GM23338 (cell line): ENCODE measurements at regions not wholly inside any gene's neighbourhood (a gene's known extent, or its start where the extent isn't known, plus 50 kb on each side); places are given as distances from the start of the nearest gene placed in this dataset.

ENCODE experiments used
- ATAC-seq: fragments of 200-7000 bp; cut with Tn5 transposase; 3 replicates; pipeline ENCODE4 v1.9.1; 2020
- DNase-seq: peaks from one replicate; pipeline ENCODE4 v3.0.0-alpha.2; 2015; ENCODE audit warnings: low spot score
- H2AFZ ChIP-seq: fragments of 200-600 bp; sonication (generic); 2 replicates; pipeline ENCODE4 v1.8.0; 2016; ENCODE audit warnings: antibody characterized with exemption, mild to moderate bottlenecking, moderate library complexity
- H3F3A ChIP-seq: fragments of 200-600 bp; sonication (generic); replicated peaks from 2 replicates; pipeline ENCODE4 v1.8.0; 2017; ENCODE audit warnings: antibody characterized with exemption, mixed run types, low read depth
- H3K27ac ChIP-seq: fragments of 200-600 bp; sonication (generic); 2 replicates; pipeline ENCODE4 v1.6.1; 2016; ENCODE audit warnings: low read depth
- H3K27me3 ChIP-seq: fragments of 200-600 bp; sonication (generic); 2 replicates; pipeline ENCODE4 v1.8.0; 2016; ENCODE audit warnings: mild to moderate bottlenecking, mixed run types, moderate library complexity; ENCODE audit not compliant: insufficient read depth
- H3K36me3 ChIP-seq: fragments of 200-600 bp; sonication (generic); 2 replicates; pipeline ENCODE4 v1.8.0; 2016; ENCODE audit warnings: mild to moderate bottlenecking; ENCODE audit not compliant: insufficient read depth
- H3K4me1 ChIP-seq: fragments of 200-600 bp; sonication (generic); 2 replicates; pipeline ENCODE4 v1.8.0; 2016; ENCODE audit warnings: mild to moderate bottlenecking, moderate library complexity; ENCODE audit not compliant: insufficient read depth
- H3K4me2 ChIP-seq: fragments of 200-600 bp; sonication (generic); 2 replicates; pipeline ENCODE4 v1.7.1; 2017; ENCODE audit warnings: mixed run types
- H3K4me3 ChIP-seq: fragments of 200-600 bp; sonication (generic); 2 replicates; pipeline ENCODE4 v1.6.1; 2016; ENCODE audit warnings: mixed run types
- H3K79me2 ChIP-seq: fragments of 200-600 bp; sonication (generic); replicated peaks from 2 replicates; pipeline ENCODE4 v1.8.0; 2017; ENCODE audit warnings: mild to moderate bottlenecking; ENCODE audit not compliant: insufficient read depth
- H3K9me2 ChIP-seq: fragments of 200-600 bp; sonication (generic); 2 replicates; pipeline ENCODE4 v1.8.0; 2017; ENCODE audit not compliant: insufficient read depth
- H4K20me1 ChIP-seq: fragments of 200-600 bp; sonication (generic); replicated peaks from 2 replicates; pipeline ENCODE4 v1.8.0; 2017; ENCODE audit warnings: mild to moderate bottlenecking; ENCODE audit not compliant: insufficient read depth
- H3K27ac Mint-ChIP-seq: 2 replicates; pipeline ENCODE4 v1.8.0; 2020; ENCODE audit warnings: inconsistent platforms, mild to moderate bottlenecking, moderate library complexity, mixed read lengths
- H3K27me3 Mint-ChIP-seq: 3 replicates; pipeline ENCODE4 v1.8.0; 2022; ENCODE audit warnings: low read depth, mild to moderate bottlenecking, moderate library complexity, mixed read lengths, inconsistent platforms; ENCODE audit not compliant: insufficient read depth, poor library complexity
- H3K36me3 Mint-ChIP-seq: 3 replicates; pipeline ENCODE4 v1.8.0; 2021; ENCODE audit warnings: low read depth, mild to moderate bottlenecking, inconsistent platforms, moderate library complexity, mixed read lengths
- H3K4me1 Mint-ChIP-seq: 3 replicates; pipeline ENCODE4 v1.8.0; 2020; ENCODE audit warnings: mild to moderate bottlenecking, inconsistent platforms, mixed read lengths
- H3K4me3 Mint-ChIP-seq: 3 replicates; pipeline ENCODE4 v1.8.0; 2021; ENCODE audit warnings: moderate library complexity, mild to moderate bottlenecking, inconsistent platforms, mixed read lengths
- H3K9me3 Mint-ChIP-seq: 3 replicates; pipeline ENCODE4 v1.8.0; 2020; ENCODE audit warnings: moderate library complexity, mild to moderate bottlenecking, inconsistent platforms, mixed read lengths
- CREB1 ChIP-seq: fragments of 250-450 bp; sonication (Bioruptor Pico); IDR thresholded peaks from 2 replicates; pipeline ENCODE4 v1.5.0; 2020; ENCODE audit warnings: low read depth, mild to moderate bottlenecking, moderate library complexity
- EZH2 ChIP-seq: fragments of 200-600 bp; sonication (generic); IDR thresholded peaks from one replicate; pipeline ENCODE4 v1.8.0; 2017; ENCODE audit warnings: antibody characterized with exemption, mild to moderate bottlenecking, low read depth; ENCODE audit not compliant: unreplicated experiment
- EZH2phosphoT487 ChIP-seq: fragments of 200-600 bp; sonication (generic); IDR thresholded peaks from one replicate; pipeline ENCODE4 v1.8.1; 2018; ENCODE audit warnings: antibody characterized with exemption; ENCODE audit not compliant: unreplicated experiment
- JUNB ChIP-seq: IDR thresholded peaks from one replicate; pipeline ENCODE4 v1.6.1; 2016; ENCODE audit warnings: antibody characterized with exemption; ENCODE audit not compliant: unreplicated experiment
- NANOG ChIP-seq: IDR thresholded peaks from 2 replicates; pipeline ENCODE4 v1.6.1; 2016; ENCODE audit warnings: antibody characterized with exemption, borderline replicate concordance
- POLR2AphosphoS5 ChIP-seq: IDR thresholded peaks from 2 replicates; pipeline ENCODE4 v1.6.1; 2016; ENCODE audit warnings: antibody characterized with exemption, low read depth
- STAT1 ChIP-seq: IDR thresholded peaks from one replicate; pipeline ENCODE4 v1.6.1; 2016; ENCODE audit warnings: antibody characterized with exemption; ENCODE audit not compliant: unreplicated experiment
- ZNF114 ChIP-seq: fragments of 250-450 bp; sonication (Bioruptor Pico); IDR thresholded peaks from 2 replicates; pipeline ENCODE4 v1.5.0; 2020; ENCODE audit warnings: mild to moderate bottlenecking, moderate library complexity
- ZNF331 ChIP-seq: fragments of 250-450 bp; sonication (Bioruptor Pico); IDR thresholded peaks from 2 replicates; pipeline ENCODE4 v1.5.0; 2020; ENCODE audit warnings: low read depth, mild to moderate bottlenecking, moderate library complexity
- TF ChIP-seq, protein P1 (sequence below): IDR thresholded peaks from one replicate; pipeline ENCODE4 v1.6.1; 2018; ENCODE audit warnings: antibody characterized with exemption; ENCODE audit not compliant: unreplicated experiment
- TF ChIP-seq, protein P2 (sequence below), 2 experiments: fragments of 200-600 bp in 1 of 2; sonication (generic) in 1 of 2; conservative IDR thresholded peaks; 2 replicates each; pipeline versions ENCODE4 v1.5.1 to v1.6.1; 2016 to 2017; ENCODE audit warnings: antibody characterized with exemption in 2 of 2, low read depth in 2 of 2, mild to moderate bottlenecking in 2 of 2, moderate library complexity in 1 of 2
- TF ChIP-seq, protein P3 (sequence below): IDR thresholded peaks from 2 replicates; pipeline ENCODE4 v1.6.1; 2016; ENCODE audit warnings: antibody characterized with exemption

DNA sequence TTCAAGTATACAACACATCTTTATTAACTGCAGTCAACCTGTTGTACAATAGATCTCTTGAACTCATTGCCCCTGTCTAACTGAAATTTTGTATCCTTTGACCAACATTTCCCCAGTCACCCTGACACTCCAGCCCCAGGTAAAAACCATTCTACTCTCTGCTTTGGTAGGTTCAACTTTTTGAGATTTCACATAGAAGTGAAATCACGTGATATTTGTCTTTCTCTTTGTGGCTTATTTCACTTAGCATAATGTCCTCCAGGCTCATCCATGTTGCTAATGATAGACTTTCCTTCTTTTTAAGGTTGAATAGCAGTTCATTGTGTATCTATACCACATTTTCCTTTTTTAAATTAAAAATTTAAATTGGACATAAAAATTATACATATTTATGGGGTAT, 126.5 kb upstream of the MAN2A1 start (continued):
- TF ChIP-seq, protein P1, sequence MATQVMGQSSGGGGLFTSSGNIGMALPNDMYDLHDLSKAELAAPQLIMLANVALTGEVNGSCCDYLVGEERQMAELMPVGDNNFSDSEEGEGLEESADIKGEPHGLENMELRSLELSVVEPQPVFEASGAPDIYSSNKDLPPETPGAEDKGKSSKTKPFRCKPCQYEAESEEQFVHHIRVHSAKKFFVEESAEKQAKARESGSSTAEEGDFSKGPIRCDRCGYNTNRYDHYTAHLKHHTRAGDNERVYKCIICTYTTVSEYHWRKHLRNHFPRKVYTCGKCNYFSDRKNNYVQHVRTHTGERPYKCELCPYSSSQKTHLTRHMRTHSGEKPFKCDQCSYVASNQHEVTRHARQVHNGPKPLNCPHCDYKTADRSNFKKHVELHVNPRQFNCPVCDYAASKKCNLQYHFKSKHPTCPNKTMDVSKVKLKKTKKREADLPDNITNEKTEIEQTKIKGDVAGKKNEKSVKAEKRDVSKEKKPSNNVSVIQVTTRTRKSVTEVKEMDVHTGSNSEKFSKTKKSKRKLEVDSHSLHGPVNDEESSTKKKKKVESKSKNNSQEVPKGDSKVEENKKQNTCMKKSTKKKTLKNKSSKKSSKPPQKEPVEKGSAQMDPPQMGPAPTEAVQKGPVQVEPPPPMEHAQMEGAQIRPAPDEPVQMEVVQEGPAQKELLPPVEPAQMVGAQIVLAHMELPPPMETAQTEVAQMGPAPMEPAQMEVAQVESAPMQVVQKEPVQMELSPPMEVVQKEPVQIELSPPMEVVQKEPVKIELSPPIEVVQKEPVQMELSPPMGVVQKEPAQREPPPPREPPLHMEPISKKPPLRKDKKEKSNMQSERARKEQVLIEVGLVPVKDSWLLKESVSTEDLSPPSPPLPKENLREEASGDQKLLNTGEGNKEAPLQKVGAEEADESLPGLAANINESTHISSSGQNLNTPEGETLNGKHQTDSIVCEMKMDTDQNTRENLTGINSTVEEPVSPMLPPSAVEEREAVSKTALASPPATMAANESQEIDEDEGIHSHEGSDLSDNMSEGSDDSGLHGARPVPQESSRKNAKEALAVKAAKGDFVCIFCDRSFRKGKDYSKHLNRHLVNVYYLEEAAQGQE = no peak
- TF ChIP-seq, protein P2, sequence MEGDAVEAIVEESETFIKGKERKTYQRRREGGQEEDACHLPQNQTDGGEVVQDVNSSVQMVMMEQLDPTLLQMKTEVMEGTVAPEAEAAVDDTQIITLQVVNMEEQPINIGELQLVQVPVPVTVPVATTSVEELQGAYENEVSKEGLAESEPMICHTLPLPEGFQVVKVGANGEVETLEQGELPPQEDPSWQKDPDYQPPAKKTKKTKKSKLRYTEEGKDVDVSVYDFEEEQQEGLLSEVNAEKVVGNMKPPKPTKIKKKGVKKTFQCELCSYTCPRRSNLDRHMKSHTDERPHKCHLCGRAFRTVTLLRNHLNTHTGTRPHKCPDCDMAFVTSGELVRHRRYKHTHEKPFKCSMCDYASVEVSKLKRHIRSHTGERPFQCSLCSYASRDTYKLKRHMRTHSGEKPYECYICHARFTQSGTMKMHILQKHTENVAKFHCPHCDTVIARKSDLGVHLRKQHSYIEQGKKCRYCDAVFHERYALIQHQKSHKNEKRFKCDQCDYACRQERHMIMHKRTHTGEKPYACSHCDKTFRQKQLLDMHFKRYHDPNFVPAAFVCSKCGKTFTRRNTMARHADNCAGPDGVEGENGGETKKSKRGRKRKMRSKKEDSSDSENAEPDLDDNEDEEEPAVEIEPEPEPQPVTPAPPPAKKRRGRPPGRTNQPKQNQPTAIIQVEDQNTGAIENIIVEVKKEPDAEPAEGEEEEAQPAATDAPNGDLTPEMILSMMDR (conservative IDR thresholded peaks at IDR 0.05; ENCODE audit: low read depth in 2 of 2) = no peak
- TF ChIP-seq JUNB (no peak), POLR2AphosphoS5 (no peak), NANOG (no peak), ZNF114 (CRISPR knock-in tag) (no peak), STAT1 (no peak), EZH2phosphoT487 (no peak)

DNA sequence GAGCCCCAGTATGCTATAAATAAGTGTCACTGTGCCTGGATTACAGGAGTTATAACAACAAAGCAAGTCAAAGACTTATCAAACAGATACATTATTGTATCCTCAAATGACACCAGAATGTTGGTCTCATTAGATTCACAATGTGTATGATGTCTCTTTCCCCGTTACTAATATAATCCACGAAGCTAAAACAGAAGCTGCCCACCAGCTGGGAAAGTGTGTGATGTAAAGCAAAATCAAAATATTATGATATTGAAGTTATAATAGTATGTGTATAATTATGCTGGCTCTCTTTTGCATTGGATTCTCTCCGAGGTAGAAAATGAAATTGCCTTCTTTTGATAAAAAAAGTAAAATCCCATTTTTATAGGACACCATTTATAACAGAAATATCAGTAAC, 127.3 kb upstream of the MAN2A1 start:
- no peak overlapping the region for H2AFZ ChIP-seq
- H3K27ac Mint-ChIP-seq = no peak overlapping the region
- peaks cover 1% of the 10 kb centered on the region; the same call in 2 of the 3 replicates for H3K4me1 Mint-ChIP-seq
- no peaks in the 10 kb centered on the region for H3K27me3 ChIP-seq
- H3F3A ChIP-seq = no peaks in the 10 kb centered on the region
- ATAC-seq (no peak), DNase-seq (no peak)
- H3K4me1 ChIP-seq = no peaks in the 10 kb centered on the region
- no peak overlapping the region for H3K4me3 Mint-ChIP-seq
- H3K79me2 ChIP-seq = no peaks in the 10 kb centered on the region
- no peaks in the 10 kb centered on the region for H3K27me3 Mint-ChIP-seq
- H3K36me3 ChIP-seq = no peaks in the 10 kb centered on the region
- 0 out of 2 replicates have a peak, but pooled peaks cover 2% of the 10 kb centered on the region for H3K9me2 ChIP-seq
- no peak overlapping the region for H3K27ac ChIP-seq
- no peaks in the 10 kb centered on the region for H3K9me3 Mint-ChIP-seq
- H3K4me2 ChIP-seq = no peak overlapping the region
- H4K20me1 ChIP-seq = no peaks in the 10 kb centered on the region
- H3K36me3 Mint-ChIP-seq = no peaks in the 10 kb centered on the region
- H3K4me3 ChIP-seq = no peak overlapping the region
- TF ChIP-seq NANOG = no peak
- TF ChIP-seq, protein P2 (conservative IDR thresholded peaks at IDR 0.05; ENCODE audit: low read depth in 2 of 2) = no peak
- no peak for TF ChIP-seq CREB1
- no peak for TF ChIP-seq ZNF114 (CRISPR knock-in tag)
- no peak for TF ChIP-seq JUNB
- no peak for TF ChIP-seq STAT1
- no peak for TF ChIP-seq ZNF331 (CRISPR knock-in tag)
- TF ChIP-seq EZH2phosphoT487 = no peak
- TF ChIP-seq EZH2 = no peak
- TF ChIP-seq POLR2AphosphoS5 = no peak
- TF ChIP-seq, protein P1 = no peak
- TF ChIP-seq, protein P3, sequence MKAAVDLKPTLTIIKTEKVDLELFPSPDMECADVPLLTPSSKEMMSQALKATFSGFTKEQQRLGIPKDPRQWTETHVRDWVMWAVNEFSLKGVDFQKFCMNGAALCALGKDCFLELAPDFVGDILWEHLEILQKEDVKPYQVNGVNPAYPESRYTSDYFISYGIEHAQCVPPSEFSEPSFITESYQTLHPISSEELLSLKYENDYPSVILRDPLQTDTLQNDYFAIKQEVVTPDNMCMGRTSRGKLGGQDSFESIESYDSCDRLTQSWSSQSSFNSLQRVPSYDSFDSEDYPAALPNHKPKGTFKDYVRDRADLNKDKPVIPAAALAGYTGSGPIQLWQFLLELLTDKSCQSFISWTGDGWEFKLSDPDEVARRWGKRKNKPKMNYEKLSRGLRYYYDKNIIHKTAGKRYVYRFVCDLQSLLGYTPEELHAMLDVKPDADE = no peak
